Stimulated activated CD4-positive, alpha-beta T cell treated with anti-CD3 and anti-CD28 coated beads, Interleukin-12 subunit alpha, Interleukin-12 subunit beta, amount 100 ng/mL, for 48 hours (primary cell): ENCODE measurements at regions not wholly inside any gene's neighbourhood (a gene's known extent, or its start where the extent isn't known, plus 50 kb on each side); places are given as distances from the start of the nearest gene placed in this dataset.

Experiments used
- DNase-seq, 3 donors: peaks; one replicate each; pipeline ENCODE4 v3.0.0-alpha.2; 2020; ENCODE audit warnings: low read depth in 2 of 3, low spot score in 1 of 3

DNA sequence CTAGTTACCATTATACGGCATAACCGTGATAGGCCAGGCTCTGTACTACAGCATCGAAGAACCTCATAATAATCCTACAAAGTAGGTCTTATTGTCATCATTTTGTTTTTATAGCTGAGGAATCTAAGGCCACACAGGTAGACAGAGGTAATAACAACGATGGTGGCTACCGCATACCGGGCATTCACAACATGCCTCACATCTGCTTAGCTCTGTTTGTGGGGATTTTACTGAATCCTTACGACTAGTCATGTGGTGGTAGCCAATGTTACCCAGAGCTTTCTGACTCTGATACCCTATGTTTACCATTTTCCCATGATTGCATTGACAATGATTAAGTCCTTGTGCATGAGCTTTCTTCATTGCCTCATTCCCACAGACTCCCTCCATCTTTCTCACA lies 269.4 kb downstream of the TCF7L2 start:
- DNase-seq = no peak

DNA sequence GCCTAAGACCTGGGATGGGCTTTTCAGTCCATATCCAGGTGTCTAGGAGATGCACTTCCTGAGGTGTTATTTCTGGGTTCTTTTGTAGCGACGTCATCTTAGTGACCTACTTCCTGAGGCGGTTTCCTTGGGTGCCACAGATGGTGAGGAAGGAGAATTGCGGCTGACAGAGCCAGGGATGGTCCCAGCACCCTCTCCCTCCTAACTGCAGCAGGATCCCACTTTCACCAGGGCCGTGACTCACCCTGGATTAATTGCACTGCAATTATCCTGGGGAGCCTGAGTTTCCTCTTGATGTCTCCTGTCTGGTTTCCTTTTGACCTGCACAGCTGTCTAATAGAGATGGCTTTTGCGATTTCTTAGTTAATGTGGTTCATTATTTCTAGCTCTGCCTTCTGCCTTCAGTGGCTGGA lies 271.7 kb downstream of the TCF7L2 start:
- no peak for DNase-seq

DNA sequence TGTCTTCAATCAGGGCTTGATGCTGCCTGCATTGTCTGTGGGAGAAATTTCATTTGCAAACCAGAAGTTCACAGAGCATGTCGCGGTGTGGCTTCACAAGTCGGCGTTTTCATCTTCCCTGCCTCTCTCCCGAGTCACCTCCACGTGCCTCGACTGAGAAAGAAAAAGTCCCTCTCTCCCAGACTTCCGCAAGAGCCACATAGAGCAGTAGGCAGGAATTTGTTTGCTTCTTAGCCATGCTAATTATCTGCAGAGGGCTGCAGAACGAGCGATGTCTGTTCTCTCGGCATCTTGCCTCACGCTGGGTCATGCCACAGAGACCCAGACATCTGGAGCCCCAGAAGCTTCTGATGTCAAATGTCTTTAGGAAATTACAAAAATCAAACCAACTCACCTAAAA lies 272.2 kb downstream of the TCF7L2 start:
- DNase-seq = no peak

DNA sequence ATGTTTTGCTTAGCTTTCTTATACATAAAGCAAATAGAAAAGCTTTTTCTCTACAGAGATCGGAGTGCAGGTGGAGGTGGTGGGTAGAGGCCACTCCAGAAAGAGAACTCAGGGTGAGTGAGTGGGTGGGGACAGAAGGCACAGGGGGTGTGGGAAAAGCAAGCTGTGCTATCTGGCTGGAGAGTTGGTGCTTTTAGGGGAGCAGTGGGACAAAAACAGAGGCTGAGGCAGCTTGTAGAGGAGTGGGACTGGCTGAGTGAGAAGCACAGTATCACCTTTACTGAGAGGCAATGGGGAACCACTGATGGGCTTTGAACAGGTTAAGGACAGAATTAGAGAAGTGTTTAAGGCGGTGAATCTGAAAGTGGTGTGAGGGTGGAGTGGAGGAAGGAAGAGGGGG lies 275.3 kb downstream of the TCF7L2 start:
- no peak for DNase-seq

DNA sequence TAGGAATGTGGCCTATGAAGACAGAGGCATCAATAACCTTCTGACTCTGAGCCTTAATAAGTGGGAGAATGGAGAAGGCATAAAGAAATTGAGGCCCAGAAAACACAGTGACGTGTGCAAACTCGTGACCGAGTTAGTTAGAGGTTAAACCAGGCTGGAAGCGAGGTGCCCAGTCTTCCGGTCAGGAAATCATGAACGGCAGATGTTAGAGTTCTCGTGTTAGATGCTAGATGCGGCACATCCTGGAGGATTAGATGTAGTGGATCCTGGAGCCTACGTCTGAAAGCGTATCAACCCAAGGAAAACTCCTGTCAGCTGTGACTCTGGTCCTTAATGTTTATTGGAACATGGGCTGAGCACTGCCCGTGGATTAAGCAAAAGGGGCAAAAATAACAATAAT lies 275.9 kb downstream of the TCF7L2 start:
- DNase-seq = no peak

DNA sequence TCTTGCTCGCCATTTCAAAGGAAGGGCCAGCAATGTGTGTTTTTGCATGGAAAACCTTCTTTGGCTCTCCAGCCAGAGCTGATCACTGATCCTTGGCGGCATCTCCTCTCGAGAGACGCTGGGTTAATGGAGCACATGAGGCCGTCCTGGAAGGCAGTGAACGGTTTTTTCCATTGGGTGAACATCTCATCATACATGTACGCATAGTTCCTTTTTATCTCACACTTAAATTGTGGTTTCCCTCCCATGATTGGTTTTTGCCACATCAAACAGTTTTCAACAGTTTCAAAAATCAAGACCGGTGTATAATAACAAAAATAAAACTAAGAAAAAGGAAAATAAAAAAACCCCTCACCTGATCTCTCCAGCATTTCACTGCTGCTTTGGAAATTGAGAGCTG lies 276.4 kb downstream of the TCF7L2 start:
- peak; percentile 12 to 15 (median 14) for DNase-seq

DNA sequence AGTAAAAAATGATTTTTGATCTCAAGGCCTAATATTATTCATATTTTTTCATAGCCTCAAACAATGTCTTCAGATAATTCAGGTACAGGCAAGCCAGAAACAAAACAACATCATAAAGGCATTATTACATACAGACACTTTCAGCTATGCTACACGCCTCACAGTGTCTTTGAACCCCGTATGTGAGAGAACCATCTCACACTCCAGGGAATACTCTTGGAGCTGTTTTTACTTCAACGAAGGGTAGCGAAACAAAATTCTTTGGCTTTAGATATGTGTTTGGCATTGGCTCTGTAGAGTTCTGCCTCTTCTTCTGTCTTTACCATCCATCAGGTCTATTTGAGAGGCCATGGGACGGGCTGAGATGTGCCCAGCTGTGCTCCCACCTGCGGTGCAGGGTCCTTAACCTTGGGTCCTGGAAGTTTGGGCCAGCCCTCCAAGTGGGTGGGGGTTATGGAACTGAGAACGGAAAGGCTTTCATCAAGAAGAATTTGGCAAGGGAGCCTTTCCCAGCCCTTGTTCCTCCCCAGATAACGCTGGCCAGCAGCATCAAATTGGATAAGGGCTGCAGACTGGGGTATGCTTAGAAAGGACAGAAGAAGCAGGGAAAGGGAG lies 276.9 kb downstream of the TCF7L2 start:
- DNase-seq = no peak

DNA sequence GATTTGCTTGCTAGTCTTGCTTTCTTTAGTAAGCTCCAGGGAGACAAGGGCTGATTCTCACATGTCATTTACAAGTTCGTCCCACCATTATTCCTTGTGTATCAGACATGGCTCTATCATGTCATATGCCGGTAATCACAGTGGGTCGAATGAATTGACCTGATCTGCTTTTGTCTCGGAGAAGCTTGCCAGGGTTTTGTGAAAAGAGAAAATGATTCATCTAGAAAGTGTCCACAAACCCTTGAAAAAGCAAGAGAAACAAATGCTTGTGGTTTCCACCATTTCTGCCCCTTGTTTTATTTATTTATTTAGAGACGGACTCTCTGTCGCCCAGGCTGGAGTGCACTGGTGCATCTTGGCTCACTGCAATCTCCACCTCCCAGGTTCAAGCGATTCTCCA lies 278.5 kb downstream of the TCF7L2 start:
- no peak for DNase-seq

DNA sequence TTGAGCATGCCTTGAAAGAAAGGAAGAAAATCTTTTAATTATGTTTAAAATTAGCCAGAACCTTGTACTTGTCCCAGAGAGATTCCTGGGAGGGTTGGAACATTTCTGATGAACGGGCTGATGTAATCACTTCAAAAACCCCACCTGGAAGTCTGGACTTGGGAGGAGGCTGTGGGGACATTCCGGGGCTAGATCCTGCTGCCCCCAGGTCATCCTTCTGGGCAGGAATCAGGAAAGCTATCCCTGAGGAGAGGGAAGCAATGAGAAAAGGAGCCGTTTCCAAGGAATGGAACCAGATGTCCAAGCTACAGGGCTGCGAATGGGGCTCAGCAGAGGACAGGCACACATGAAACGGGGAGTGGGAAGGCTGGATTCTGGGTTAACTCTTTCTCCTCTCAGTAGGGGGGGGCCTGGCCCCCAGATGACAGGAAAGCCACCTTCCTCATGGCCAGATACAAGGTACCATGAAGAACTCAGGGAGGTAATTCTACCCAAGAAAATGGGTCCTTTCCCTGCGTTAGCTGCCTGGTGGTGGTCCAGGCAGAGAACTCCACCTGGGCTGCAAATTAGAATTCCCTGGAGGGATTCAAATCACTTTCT lies 280.1 kb downstream of the TCF7L2 start:
- DNase-seq = no peak

DNA sequence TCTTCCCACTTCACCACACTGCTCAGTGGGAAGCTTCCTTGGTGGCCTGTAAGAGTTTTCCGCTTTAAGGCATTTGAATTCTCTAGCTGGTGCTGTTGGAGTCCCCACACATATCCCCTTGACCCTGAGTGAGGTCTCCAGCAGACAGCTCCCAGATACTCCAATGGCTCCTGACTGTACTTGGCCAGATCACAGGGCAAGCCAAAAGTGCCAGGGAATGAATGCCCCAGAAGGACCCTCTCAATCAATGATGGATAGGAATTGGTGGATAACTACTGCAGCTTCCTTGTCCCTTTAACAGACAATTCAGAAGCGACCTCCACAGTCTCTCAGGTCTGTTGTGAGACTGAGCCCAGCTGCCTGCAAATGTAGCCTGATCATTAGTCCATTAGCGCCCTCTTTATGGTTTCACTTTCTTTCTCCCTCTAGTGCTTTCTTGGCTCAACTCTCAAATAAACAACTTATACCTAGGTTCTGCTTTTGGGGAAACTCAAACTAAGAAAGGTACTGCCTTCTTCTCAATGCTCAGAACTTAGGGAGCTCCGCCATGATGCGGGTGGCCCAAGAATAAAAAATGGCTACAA lies 283.0 kb downstream of the TCF7L2 start:
- no peak for DNase-seq

DNA sequence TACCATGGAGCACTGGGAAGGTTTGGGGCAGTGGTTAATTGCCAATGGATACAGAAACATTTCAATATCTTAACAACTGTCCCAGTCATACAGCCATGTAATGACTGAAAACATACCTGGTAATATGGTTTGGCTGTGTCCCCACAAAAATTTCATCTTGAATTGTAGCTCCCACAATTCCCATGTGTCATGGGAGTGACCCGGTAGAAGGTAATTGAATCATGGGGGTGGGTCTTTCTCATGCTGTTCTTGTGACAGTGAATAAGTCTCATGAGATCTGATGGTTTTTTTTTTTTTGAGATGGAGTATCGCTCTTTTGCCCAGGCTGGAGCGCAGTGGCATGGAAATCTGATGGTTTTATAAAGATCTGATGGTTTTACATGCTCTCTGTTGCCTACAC lies 284.4 kb downstream of the TCF7L2 start:
- no peak for DNase-seq

DNA sequence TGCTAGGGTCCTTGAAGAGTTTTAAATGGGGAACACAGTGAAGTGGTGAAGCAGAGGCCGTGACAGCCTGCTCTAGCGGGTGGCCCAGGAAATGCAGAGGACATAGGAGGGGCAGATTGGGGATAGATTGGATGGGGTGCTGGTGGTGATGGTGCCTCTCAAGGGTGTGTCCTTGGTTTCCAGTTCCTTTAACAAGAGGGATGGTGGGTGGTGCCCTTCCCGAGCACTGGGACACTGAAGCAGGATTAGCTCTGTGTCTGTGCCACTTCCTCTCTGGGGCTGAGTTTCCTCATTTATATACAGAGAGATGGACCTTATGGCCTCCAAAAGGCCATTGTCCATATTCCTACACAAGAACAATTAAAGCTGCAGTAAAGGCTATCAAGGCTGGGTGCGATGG lies 285.5 kb downstream of the TCF7L2 start:
- DNase-seq = no peak

DNA sequence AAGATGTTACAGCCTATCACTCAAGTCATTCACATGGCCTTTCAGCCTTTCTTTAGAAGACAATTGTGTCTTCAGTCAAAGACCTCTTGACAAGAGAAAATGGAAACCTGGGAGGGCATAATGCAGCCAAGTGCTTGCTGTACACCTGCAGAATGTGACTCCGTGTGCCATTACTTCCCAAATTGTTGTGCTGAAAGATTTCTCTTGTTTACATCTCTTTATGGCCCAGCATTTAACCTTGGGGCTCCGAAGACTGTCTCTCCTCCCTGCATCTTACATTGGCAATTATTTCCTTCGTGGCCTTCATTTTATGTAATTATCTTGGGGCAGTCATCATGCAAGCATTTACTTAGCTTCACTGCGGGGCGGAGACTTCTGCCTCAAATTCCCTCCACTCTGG lies 287.0 kb downstream of the TCF7L2 start:
- no peak for DNase-seq

DNA sequence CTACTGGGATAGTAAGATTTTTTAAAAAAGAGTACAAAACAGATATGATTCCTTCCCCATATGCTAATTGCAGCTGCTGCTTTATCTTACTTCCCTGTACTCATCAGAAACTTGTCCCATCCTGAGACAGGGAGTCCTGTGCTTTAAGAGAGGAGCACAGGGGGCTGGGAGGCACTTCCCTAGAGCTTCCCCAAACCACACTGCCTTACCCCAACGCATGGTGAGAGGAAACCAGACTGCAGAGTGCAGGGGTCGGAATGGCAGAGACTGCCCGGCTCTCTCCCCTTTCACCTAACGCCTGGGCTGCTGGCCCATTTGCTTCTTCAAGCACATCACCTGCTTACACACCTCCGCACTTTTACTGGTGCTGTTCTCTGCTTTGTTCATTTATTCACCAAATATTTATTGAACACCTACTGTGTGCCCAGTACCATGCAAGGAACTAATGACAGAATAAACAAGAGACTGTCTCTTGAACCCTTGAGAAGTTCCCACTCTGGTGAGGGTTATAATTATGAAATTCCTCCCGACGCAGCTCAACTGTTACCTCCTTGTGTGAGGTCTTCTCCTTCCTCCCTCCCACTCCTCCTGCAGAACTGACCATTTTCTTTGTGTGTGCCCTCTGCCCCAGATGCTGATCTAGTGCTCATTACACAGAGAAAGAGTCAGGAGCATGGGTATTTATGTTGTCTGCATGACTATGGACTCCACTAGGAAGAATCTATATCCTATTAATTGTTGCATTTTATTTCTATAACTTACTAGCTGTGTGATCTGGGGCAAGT lies 289.7 kb downstream of the TCF7L2 start:
- DNase-seq = no peak

DNA sequence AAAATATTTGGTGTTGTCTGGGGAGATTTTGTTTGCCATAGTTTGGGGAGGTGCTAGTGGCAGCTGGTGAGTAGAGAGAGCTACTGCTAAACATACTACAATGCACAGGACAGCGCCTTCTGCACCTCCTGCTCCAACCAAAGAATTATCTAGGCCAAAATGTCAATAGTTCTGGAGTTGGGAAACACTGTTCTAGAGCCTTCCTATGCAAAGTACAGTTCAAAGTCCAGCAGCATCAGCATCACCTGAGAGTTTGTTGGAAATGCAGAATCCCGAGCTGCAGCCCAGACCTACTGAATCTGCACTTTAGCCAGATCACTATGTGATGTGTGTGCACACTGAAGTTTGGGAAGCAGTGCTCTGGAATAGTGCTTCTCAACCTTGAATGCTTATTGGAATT lies 290.7 kb downstream of the TCF7L2 start:
- no peak for DNase-seq

DNA sequence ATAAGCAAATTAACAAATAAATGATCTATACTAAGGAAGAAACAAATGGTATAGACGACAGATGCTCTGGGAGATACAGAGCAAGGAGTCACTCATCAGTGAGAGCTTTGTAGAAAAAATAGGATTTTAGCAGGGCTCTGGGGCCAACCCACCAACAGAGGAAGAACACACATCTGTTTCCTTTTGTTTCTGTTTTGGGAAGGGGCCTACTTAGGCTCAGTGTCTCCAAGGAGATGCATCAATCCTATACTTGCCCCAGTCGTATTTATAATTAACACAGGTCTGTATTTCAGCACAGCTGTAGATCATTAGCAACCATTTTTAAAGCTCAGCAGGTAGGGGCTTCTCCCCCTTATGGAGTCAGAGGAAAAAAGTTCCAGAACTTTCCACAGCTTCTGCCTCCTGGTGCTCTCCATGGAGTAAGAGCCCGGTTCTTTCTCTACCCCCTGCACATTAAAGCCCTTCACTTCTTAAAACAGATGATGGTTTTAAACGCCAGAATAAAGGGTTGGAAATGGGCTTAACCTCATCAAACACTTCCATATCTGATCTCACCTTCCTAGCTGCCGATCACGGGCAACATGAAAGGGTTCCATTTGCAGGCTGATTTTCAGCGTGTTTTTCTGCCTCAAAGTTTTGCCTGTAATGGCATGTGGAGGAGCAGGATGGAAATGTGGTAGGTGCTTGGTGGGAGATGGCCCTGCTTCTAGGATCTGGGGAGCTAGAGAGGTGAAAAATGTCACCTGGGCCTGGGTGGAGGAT lies 291.7 kb downstream of the TCF7L2 start:
- DNase-seq = no peak

DNA sequence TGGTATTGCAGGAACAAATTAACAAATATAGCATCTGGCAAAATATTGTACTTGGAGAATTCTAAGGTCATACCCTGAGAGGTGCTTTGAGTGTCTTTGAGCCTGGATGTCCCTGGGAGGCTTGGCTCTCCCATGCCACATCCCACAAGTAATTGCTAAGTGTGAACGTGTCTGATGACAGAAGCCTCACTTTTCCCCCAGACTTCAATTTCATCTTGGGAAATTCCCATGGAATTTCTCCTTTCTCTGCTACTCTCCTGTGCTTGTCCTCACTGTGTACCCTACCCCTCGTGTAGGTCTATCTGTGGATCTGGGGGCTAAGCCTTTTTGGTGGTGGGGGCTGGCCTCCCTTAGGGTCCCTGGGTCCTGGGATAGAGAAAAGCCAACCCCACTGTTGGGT lies 293.3 kb downstream of the TCF7L2 start:
- no peak for DNase-seq

DNA sequence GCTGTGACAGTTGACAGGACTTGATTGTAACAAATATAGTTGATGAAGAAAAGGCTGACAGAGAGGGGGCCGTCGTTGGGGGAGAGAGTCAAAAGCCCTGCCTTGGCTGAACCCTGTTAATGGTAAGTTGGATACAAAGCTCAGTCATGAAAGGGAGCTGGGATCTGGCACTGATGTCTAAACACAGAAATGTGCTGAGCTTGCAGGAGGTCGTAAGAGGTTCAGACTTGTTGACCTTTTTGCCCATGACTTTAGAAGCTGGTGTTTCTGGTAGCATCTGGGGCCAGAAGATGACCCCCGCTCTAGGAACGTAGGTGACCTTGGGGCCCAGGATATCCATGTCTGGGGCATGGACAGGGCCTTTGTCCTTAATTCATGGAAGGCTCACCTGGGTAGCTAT lies 294.7 kb downstream of the TCF7L2 start:
- DNase-seq = no peak

DNA sequence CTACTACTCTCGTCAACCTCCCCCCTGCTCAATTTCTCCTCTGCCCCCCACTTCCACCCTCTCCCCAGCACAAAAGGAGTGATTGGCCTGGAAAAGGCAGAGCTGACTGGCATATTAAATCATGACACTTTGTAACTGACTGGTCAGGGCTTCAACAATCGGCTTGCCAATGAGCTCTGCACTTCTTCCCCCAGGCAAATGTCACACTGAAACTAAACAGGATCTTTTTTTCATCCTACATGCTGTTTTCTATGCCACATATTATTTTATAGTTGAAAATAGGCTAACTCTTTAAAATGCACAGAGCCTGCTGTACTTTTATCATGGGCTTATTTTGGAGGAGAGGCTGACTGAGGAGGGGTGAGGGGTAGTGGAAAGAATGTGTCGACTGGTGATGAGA lies 295.2 kb downstream of the TCF7L2 start:
- no peak for DNase-seq

DNA sequence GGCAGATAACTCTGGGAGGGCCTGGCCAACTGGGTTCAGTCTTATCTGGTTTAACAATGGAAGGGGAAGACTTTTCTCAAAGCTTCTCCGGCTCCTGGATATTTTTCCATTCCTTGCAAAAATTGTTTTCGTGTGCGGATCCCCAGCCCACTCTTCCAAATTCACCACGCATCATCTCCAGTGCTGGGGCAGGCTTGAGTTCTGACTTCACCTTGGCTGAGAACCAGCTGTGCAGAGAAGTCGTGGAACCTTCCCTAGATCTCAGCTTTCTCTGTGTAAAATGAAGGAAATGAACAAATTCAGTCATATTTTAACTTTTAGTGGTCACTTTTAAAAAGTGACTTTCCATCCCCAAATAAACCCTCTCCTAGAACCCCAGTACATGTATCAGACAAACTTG lies 297.0 kb downstream of the TCF7L2 start:
- no peak for DNase-seq
